Smooth muscle cell (in vitro differentiated cells): ENCODE measurements at regions not wholly inside any gene's neighbourhood (a gene's known extent, or its start where the extent isn't known, plus 50 kb on each side); places are given as distances from the start of the nearest gene placed in this dataset.
A peak's percentile ranks its signal among the peaks of the same experiment; 100 is the strongest.

ENCODE experiments used
- DNase-seq: peaks from one replicate; lab custom pipeline; 2025; ENCODE audit not compliant: unreplicated experiment; lab: John Stamatoyannopoulos, UW
- H2AFZ ChIP-seq: fragments of 200-600 bp; sonication (generic); 2 replicates; pipeline ENCODE4 v1.6.0; 2016; ENCODE audit warnings: antibody characterized with exemption, low read depth, mild to moderate bottlenecking
- H3F3A ChIP-seq: fragments of 200-600 bp; sonication (generic); 2 replicates; pipeline ENCODE4 v1.6.0; 2017; ENCODE audit warnings: antibody characterized with exemption, low read depth
- H3K27ac ChIP-seq: fragments of 200-600 bp; sonication (generic); 2 replicates; pipeline ENCODE4 v1.5.1; 2016; ENCODE audit warnings: low read depth, mild to moderate bottlenecking
- H3K27me3 ChIP-seq: fragments of 200-600 bp; sonication (generic); 2 replicates; pipeline ENCODE4 v1.6.1; 2016; ENCODE audit warnings: low read depth, mild to moderate bottlenecking
- H3K36me3 ChIP-seq: fragments of 200-600 bp; sonication (generic); 2 replicates; pipeline ENCODE4 v1.5.1; 2016; ENCODE audit warnings: low read depth
- H3K4me1 ChIP-seq: fragments of 200-600 bp; sonication (generic); 2 replicates; pipeline ENCODE4 v1.5.1; 2016; ENCODE audit warnings: low read depth
- H3K4me2 ChIP-seq: fragments of 200-600 bp; sonication (generic); 2 replicates; pipeline ENCODE4 v1.6.0; 2016; ENCODE audit warnings: mild to moderate bottlenecking
- H3K4me3 ChIP-seq: fragments of 200-600 bp; sonication (generic); 2 replicates; pipeline ENCODE4 v1.5.1; 2016; ENCODE audit warnings: mild to moderate bottlenecking
- H3K79me2 ChIP-seq: fragments of 200-600 bp; sonication (generic); 2 replicates; pipeline ENCODE4 v1.6.0; 2016; ENCODE audit warnings: low read depth, mild to moderate bottlenecking
- H3K9ac ChIP-seq: fragments of 200-600 bp; sonication (generic); 2 replicates; pipeline ENCODE4 v1.6.0; 2016; ENCODE audit warnings: low read depth
- H3K9me3 ChIP-seq: fragments of 200-600 bp; sonication (generic); replicated peaks from 2 replicates; pipeline ENCODE4 v1.5.1; 2016; ENCODE audit warnings: low read depth
- H4K20me1 ChIP-seq: fragments of 200-600 bp; sonication (generic); 2 replicates; pipeline ENCODE4 v1.6.0; 2016; ENCODE audit warnings: low read depth
- WGBS: methylation state at CpG from one replicate; pipeline ENCODE4 v1.1.7; 2016; ENCODE audit warnings: low lambda C conversion rate; 5-methylcytosine and 5-hydroxymethylcytosine counted together
- TF ChIP-seq, protein P1 (sequence below): fragments of 200-600 bp; sonication (generic); IDR thresholded peaks from 2 replicates; pipeline ENCODE4 v1.5.1; 2017; ENCODE audit warnings: borderline replicate concordance, mild to moderate bottlenecking, antibody characterized with exemption; ENCODE audit not compliant: insufficient read depth, poor library complexity, severe bottlenecking

DNA sequence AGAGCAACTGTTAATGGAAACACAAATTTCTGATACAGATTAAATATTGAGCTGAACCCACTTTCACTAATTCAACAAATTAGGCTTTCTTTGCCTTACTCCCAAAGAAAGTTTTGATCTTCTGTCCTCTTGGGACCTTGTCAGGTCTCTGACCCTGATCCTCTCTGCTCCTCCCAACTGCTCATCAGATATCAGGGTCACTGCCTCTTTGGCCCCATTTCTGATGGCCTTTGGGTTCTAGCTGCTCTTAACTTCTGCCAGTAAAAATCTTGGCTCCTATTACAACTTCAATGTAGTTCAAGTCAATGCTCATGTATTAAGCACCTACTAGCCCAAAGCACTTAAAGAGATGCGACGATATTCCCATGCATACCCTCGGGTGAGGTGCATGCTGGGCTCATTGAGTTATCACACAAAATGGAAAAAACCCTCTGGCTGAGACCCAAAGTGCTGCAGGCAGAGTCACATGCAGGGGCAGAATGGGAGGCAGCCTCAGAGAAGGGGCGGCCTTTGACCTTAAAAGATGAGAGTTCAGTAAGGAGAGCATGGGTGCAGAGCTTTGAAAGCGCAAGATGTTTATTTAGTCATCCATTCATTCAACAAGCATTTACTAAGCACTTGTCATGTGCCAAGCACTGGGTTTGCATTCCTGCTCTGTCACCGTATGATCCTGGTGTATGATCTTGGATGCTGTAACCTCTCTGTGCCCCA lies 183.4 kb downstream of the USP12 start:
- WGBS = 83% methylated on average over 6 of the region's 6 CpGs
- Histone ChIP-seq H3K4me3 (no peak overlapping the region), H3K4me1 (peaks cover 5% of the 10 kb centered on the region), H3K9ac (no peak overlapping the region), H3F3A (peaks cover 6% of the 10 kb centered on the region), H3K27me3 (no peaks in the 10 kb centered on the region), H3K36me3 (no peaks in the 10 kb centered on the region), H2AFZ (no peak overlapping the region), H3K27ac (no peak overlapping the region), H3K4me2 (no peak overlapping the region), H3K79me2 (no peaks in the 10 kb centered on the region), H3K9me3 (no peaks in the 10 kb centered on the region), H4K20me1 (no peaks in the 10 kb centered on the region)
- TF ChIP-seq, protein P1, sequence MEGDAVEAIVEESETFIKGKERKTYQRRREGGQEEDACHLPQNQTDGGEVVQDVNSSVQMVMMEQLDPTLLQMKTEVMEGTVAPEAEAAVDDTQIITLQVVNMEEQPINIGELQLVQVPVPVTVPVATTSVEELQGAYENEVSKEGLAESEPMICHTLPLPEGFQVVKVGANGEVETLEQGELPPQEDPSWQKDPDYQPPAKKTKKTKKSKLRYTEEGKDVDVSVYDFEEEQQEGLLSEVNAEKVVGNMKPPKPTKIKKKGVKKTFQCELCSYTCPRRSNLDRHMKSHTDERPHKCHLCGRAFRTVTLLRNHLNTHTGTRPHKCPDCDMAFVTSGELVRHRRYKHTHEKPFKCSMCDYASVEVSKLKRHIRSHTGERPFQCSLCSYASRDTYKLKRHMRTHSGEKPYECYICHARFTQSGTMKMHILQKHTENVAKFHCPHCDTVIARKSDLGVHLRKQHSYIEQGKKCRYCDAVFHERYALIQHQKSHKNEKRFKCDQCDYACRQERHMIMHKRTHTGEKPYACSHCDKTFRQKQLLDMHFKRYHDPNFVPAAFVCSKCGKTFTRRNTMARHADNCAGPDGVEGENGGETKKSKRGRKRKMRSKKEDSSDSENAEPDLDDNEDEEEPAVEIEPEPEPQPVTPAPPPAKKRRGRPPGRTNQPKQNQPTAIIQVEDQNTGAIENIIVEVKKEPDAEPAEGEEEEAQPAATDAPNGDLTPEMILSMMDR = no peak
- no peak for DNase-seq

DNA sequence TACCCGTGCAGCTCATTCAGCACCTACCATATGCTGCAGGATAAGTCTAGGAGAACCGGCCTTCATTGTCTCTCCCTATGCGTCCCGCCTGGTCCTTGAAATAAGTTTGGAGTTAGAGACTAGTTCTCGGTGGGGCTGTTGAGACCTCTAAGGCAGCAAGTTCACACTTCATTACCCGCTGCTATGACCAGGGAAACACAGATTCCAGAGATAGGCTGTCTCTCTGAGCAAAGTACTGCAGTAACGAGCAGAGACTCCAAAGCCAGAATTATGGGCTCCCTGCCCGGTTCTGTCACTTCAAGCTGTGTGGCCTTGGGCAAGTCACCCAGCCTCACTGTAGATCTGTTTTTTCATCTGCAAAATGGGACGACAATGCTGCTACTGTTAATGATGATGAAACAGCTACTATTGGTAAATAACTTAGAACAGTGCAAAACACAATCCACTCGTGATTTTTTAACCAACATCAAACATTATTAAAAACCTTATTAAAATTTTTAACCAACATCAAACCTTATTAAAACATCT lies 184.1 kb downstream of the USP12 start:
- no peaks in the 10 kb centered on the region for H3K27me3 ChIP-seq
- H4K20me1 ChIP-seq = no peaks in the 10 kb centered on the region
- DNase-seq = no peak
- no peak overlapping the region for H3K4me3 ChIP-seq
- 73% methylated on average over 10 of the region's 10 CpGs for WGBS
- no peak overlapping the region for H2AFZ ChIP-seq
- peaks cover 8% of the 10 kb centered on the region for H3F3A ChIP-seq
- H3K4me1 ChIP-seq = peaks cover 6% of the 10 kb centered on the region
- TF ChIP-seq, protein P1 = no peak
- H3K27ac ChIP-seq = no peak overlapping the region
- H3K79me2 ChIP-seq = no peaks in the 10 kb centered on the region
- H3K9me3 ChIP-seq = no peaks in the 10 kb centered on the region
- no peak overlapping the region for H3K4me2 ChIP-seq
- H3K36me3 ChIP-seq = no peaks in the 10 kb centered on the region
- H3K9ac ChIP-seq = no peak overlapping the region

DNA sequence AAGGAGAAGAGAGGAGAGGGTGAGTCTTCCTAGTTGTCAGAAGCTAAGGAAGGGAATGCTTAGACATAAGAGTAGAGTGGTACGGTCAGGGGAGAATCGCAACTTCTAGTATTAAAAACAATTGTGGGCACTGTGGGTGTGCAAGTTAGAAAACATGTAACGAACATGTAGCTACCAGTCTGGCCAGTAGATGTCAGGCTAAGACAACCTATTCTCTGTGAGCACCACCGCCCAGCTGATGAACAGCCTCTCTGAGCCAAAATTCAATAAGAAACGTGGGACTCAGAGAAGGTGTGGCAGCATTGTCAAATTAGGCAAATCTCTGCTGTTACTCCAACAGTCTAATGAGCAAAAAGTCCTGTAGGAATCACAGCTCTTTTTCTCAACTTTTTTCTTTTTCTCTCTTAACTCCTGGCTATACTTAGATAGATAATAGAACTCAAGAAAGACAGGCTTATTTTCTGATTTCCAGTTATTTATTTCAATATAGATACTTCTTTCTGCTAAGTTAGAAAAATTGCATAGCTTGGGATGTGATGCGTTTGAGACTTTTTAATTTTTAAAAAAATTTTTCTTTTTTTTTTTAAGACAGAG lies 186.2 kb downstream of the USP12 start:
- Histone ChIP-seq H3K27me3 (no peaks in the 10 kb centered on the region), H3K4me3 (no peak overlapping the region), H3F3A (peaks cover 10% of the 10 kb centered on the region), H3K4me1 (peaks cover 6% of the 10 kb centered on the region), H3K4me2 (no peak overlapping the region), H2AFZ (no peak overlapping the region), H3K9me3 (no peaks in the 10 kb centered on the region), H3K9ac (no peak overlapping the region), H3K36me3 (no peaks in the 10 kb centered on the region), H4K20me1 (no peaks in the 10 kb centered on the region), H3K79me2 (no peaks in the 10 kb centered on the region), H3K27ac (no peak overlapping the region)
- no peak for DNase-seq
- TF ChIP-seq, protein P1 = peak; percentile 87
- WGBS = 16% methylated on average over 6 of the region's 6 CpGs

DNA sequence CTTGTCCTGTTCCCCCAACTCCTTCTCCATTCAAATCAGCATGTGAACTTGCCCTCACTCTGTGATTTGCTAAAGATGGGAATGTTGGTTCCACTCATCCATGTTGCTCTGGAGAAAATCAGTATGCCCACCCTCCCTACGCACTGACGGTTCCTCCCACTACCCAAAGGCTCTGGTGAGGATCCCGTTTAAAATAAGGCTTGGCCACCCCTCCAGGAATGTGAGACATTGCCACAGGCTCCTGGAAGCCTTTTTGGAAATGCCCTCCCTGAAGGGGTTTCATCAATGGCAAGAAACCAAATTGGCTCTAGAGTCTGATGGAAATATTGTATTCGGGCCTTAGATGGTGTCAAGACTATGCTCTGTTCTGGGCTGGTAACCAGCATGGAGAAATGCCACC lies 187.3 kb downstream of the USP12 start:
- Histone ChIP-seq H3K9ac (no peak overlapping the region), H3K4me1 (peaks cover 6% of the 10 kb centered on the region), H4K20me1 (no peaks in the 10 kb centered on the region), H3K4me3 (no peak overlapping the region), H3K79me2 (no peaks in the 10 kb centered on the region), H3K36me3 (no peaks in the 10 kb centered on the region), H3F3A (peaks cover 10% of the 10 kb centered on the region), H3K27ac (peak overlapping the region; percentile 2), H3K4me2 (no peak overlapping the region), H3K27me3 (no peaks in the 10 kb centered on the region), H3K9me3 (no peaks in the 10 kb centered on the region), H2AFZ (no peak overlapping the region)
- TF ChIP-seq, protein P1 = no peak
- no peak for DNase-seq
- 88% methylated on average over 4 of the region's 4 CpGs for WGBS
